Lower leg skin (tissue), 3 donors: ENCODE measurements at regions not wholly inside any gene's neighbourhood (a gene's known extent, or its start where the extent isn't known, plus 50 kb on each side); places are given as distances from the start of the nearest gene placed in this dataset.

Experiments used
- POLR2A ChIP-seq, 2 donors: fragments of 450-650 bp; IDR thresholded peaks; one replicate each; pipeline ENCODE4 v1.6.1; 2016 to 2017; ENCODE audit warnings: antibody characterized with exemption in 2 of 2, mild to moderate bottlenecking in 1 of 2, moderate library complexity in 1 of 2
- TF ChIP-seq, protein P1 (sequence below), 3 donors: fragments of 450-650 bp; IDR thresholded peaks; one replicate each; pipeline ENCODE4 v1.5.1; 2016; ENCODE audit warnings: antibody characterized with exemption in 3 of 3, mild to moderate bottlenecking in 3 of 3, moderate library complexity in 2 of 3

- TF ChIP-seq, protein P1, sequence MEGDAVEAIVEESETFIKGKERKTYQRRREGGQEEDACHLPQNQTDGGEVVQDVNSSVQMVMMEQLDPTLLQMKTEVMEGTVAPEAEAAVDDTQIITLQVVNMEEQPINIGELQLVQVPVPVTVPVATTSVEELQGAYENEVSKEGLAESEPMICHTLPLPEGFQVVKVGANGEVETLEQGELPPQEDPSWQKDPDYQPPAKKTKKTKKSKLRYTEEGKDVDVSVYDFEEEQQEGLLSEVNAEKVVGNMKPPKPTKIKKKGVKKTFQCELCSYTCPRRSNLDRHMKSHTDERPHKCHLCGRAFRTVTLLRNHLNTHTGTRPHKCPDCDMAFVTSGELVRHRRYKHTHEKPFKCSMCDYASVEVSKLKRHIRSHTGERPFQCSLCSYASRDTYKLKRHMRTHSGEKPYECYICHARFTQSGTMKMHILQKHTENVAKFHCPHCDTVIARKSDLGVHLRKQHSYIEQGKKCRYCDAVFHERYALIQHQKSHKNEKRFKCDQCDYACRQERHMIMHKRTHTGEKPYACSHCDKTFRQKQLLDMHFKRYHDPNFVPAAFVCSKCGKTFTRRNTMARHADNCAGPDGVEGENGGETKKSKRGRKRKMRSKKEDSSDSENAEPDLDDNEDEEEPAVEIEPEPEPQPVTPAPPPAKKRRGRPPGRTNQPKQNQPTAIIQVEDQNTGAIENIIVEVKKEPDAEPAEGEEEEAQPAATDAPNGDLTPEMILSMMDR (IDR thresholded peaks at IDR 0.05): no peak
- TF ChIP-seq POLR2A (IDR thresholded peaks at IDR 0.05): no peak
Measured at GRCh38 chr3:162390891-162391290, 894.3 kb downstream of the OTOL1 start.
